B cell (primary cell): ENCODE measurements at regions not wholly inside any gene's neighbourhood (a gene's known extent, or its start where the extent isn't known, plus 50 kb on each side); places are given as distances from the start of the nearest gene placed in this dataset.

Experiments
- EZH2 ChIP-seq: IDR thresholded peaks from 2 replicates; pipeline ENCODE4 v1.6.1; 2012; ENCODE audit warnings: borderline replicate concordance, low read depth, mild to moderate bottlenecking, moderate library complexity, low read length; ENCODE audit not compliant: insufficient read depth, poor library complexity, severe bottlenecking
- TF ChIP-seq, protein P1 (sequence below): fragments of 200-600 bp; IDR thresholded peaks from one replicate; pipeline ENCODE4 v1.8.0; 2022; ENCODE audit warnings: antibody characterized with exemption, mild to moderate bottlenecking

DNA sequence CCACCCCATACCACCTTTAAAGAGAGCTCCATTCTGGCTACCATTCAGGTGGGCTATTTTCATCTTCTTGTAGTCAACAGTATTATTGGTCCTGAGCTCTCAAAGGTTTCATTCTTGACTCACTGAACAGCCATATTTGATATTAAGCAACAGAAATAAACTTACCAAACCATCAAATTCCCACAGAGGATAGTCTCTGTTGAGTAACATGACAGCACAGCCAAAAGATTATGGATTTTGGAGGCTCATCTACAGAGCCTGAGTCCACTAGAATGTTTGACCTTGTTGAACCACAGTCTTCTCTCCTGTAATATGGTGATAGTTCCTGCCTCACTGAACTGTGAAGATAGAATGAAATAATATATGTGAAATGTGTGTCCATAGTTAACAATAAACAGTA, 276.3 kb upstream of the LDB2 start:
- TF ChIP-seq EZH2: no peak
- TF ChIP-seq, protein P1, sequence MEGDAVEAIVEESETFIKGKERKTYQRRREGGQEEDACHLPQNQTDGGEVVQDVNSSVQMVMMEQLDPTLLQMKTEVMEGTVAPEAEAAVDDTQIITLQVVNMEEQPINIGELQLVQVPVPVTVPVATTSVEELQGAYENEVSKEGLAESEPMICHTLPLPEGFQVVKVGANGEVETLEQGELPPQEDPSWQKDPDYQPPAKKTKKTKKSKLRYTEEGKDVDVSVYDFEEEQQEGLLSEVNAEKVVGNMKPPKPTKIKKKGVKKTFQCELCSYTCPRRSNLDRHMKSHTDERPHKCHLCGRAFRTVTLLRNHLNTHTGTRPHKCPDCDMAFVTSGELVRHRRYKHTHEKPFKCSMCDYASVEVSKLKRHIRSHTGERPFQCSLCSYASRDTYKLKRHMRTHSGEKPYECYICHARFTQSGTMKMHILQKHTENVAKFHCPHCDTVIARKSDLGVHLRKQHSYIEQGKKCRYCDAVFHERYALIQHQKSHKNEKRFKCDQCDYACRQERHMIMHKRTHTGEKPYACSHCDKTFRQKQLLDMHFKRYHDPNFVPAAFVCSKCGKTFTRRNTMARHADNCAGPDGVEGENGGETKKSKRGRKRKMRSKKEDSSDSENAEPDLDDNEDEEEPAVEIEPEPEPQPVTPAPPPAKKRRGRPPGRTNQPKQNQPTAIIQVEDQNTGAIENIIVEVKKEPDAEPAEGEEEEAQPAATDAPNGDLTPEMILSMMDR: no peak
